ENCODE measurements at regions not wholly inside any gene's neighbourhood (a gene's known extent, or its start where the extent isn't known, plus 50 kb on each side); places are given as distances from the start of the nearest gene placed in this dataset.
A peak's percentile ranks its signal among the peaks of the same experiment; 100 is the strongest.

GRCh38 chr2:35000453-35000852, 1355.1 kb upstream of the CRIM1 start:
- Mint-ChIP-seq H3K9me3 (no peaks in the 10 kb centered on the region), H3K27me3 (ENCODE audit: insufficient read depth, low read depth) (no peaks in the 10 kb centered on the region), H3K4me1 (no peaks in the 10 kb centered on the region), H3K36me3 (no peaks in the 10 kb centered on the region), H3K4me3 (no peak overlapping the region), H3K27ac (no peak overlapping the region)
- no peaks in the 10 kb centered on the region for H3K36me3 ChIP-seq
- H3K27ac ChIP-seq = no peak overlapping the region
- H3K4me1 ChIP-seq = no peaks in the 10 kb centered on the region
- no peaks in the 10 kb centered on the region for H4K20me1 ChIP-seq (ENCODE audit: low read depth)
- H2AFZ ChIP-seq (replicated peaks) = no peak overlapping the region
- TF ChIP-seq CTCF (IDR thresholded peaks at IDR 0.05) = no peak
- no peak for TF ChIP-seq EZH2 (IDR thresholded peaks at IDR 0.05)
- TF ChIP-seq EZH2phosphoT487 (IDR thresholded peaks at IDR 0.05) = no peak
- no peak overlapping the region for H3K4me2 ChIP-seq
- no peak overlapping the region for H3K4me3 ChIP-seq
- H3K9me3 ChIP-seq (ENCODE audit: low read depth) = no peaks in the 10 kb centered on the region
- no peaks in the 10 kb centered on the region for H3K27me3 ChIP-seq
- no peaks in the 10 kb centered on the region for H3F3A ChIP-seq (ENCODE audit: low read depth)
- H3K9ac ChIP-seq = no peak overlapping the region
- no peaks in the 10 kb centered on the region for H3K79me2 ChIP-seq (ENCODE audit: low read depth)
- DNase-seq (ENCODE audit: low spot score) = no peak

- no peaks in the 10 kb centered on the region for H4K20me1 ChIP-seq (ENCODE audit: low read depth)
- Mint-ChIP-seq H3K36me3 (no peaks in the 10 kb centered on the region), H3K4me3 (no peak overlapping the region), H3K27me3 (ENCODE audit: insufficient read depth, low read depth) (no peaks in the 10 kb centered on the region), H3K9me3 (no peaks in the 10 kb centered on the region), H3K4me1 (no peaks in the 10 kb centered on the region), H3K27ac (no peak overlapping the region)
- H3K9ac ChIP-seq = no peak overlapping the region
- peak overlapping the region; percentile 19 for H2AFZ ChIP-seq (replicated peaks)
- no peaks in the 10 kb centered on the region for H3K36me3 ChIP-seq
- no peaks in the 10 kb centered on the region for H3K27me3 ChIP-seq
- no peak overlapping the region for H3K4me2 ChIP-seq
- DNase-seq (ENCODE audit: low spot score) = no peak
- H3K4me3 ChIP-seq = no peak overlapping the region
- H3F3A ChIP-seq (ENCODE audit: low read depth) = no peaks in the 10 kb centered on the region
- no peaks in the 10 kb centered on the region for H3K79me2 ChIP-seq (ENCODE audit: low read depth)
- H3K27ac ChIP-seq = no peak overlapping the region
- TF ChIP-seq EZH2phosphoT487 (IDR thresholded peaks at IDR 0.05) = no peak
- TF ChIP-seq EZH2 (IDR thresholded peaks at IDR 0.05) = no peak
- no peak for TF ChIP-seq CTCF (IDR thresholded peaks at IDR 0.05)
- no peaks in the 10 kb centered on the region for H3K4me1 ChIP-seq
- no peaks in the 10 kb centered on the region for H3K9me3 ChIP-seq (ENCODE audit: low read depth)
Measured at GRCh38 chr2:34998741-34999140, 1356.8 kb upstream of the CRIM1 start.

- no peak overlapping the region for H3K27ac Mint-ChIP-seq
- H3K4me3 Mint-ChIP-seq = no peak overlapping the region
- H3K36me3 ChIP-seq = no peaks in the 10 kb centered on the region
- no peaks in the 10 kb centered on the region for H3K36me3 Mint-ChIP-seq
- no peaks in the 10 kb centered on the region for H3K9me3 ChIP-seq (ENCODE audit: low read depth)
- no peak overlapping the region for H3K4me3 ChIP-seq
- no peak overlapping the region for H3K9ac ChIP-seq
- no peak for DNase-seq (ENCODE audit: low spot score)
- no peaks in the 10 kb centered on the region for H4K20me1 ChIP-seq (ENCODE audit: low read depth)
- no peak overlapping the region for H2AFZ ChIP-seq (replicated peaks)
- no peaks in the 10 kb centered on the region for H3K79me2 ChIP-seq (ENCODE audit: low read depth)
- H3F3A ChIP-seq (ENCODE audit: low read depth) = no peaks in the 10 kb centered on the region
- no peaks in the 10 kb centered on the region for H3K27me3 ChIP-seq
- no peaks in the 10 kb centered on the region for H3K27me3 Mint-ChIP-seq (ENCODE audit: insufficient read depth, low read depth)
- H3K4me1 Mint-ChIP-seq = no peaks in the 10 kb centered on the region
- H3K9me3 Mint-ChIP-seq = no peaks in the 10 kb centered on the region
- no peak for TF ChIP-seq EZH2phosphoT487 (IDR thresholded peaks at IDR 0.05)
- no peak for TF ChIP-seq CTCF (IDR thresholded peaks at IDR 0.05)
- TF ChIP-seq EZH2 (IDR thresholded peaks at IDR 0.05) = no peak
- H3K4me1 ChIP-seq = no peaks in the 10 kb centered on the region
- H3K4me2 ChIP-seq = no peak overlapping the region
- no peak overlapping the region for H3K27ac ChIP-seq
Measured at GRCh38 chr2:34997779-34998178, 1357.8 kb upstream of the CRIM1 start.

- Histone ChIP-seq H3K9ac (no peak overlapping the region), H3K79me2 (ENCODE audit: low read depth) (no peaks in the 10 kb centered on the region), H3K4me1 (no peaks in the 10 kb centered on the region), H3K4me3 (no peak overlapping the region), H3K4me2 (no peak overlapping the region), H3K27ac (no peak overlapping the region), H3K9me3 (ENCODE audit: low read depth) (no peaks in the 10 kb centered on the region), H3K27me3 (no peaks in the 10 kb centered on the region), H4K20me1 (ENCODE audit: low read depth) (no peaks in the 10 kb centered on the region), H2AFZ (replicated peaks) (no peak overlapping the region), H3K36me3 (no peaks in the 10 kb centered on the region), H3F3A (ENCODE audit: low read depth) (no peaks in the 10 kb centered on the region)
- TF ChIP-seq CTCF (IDR thresholded peaks at IDR 0.05) = no peak
- TF ChIP-seq EZH2 (IDR thresholded peaks at IDR 0.05) = no peak
- no peak for TF ChIP-seq EZH2phosphoT487 (IDR thresholded peaks at IDR 0.05)
- no peak for DNase-seq (ENCODE audit: low spot score)
- Mint-ChIP-seq H3K27ac (no peak overlapping the region), H3K27me3 (ENCODE audit: insufficient read depth, low read depth) (no peaks in the 10 kb centered on the region), H3K4me1 (no peaks in the 10 kb centered on the region), H3K36me3 (no peaks in the 10 kb centered on the region), H3K4me3 (no peak overlapping the region), H3K9me3 (no peaks in the 10 kb centered on the region)
Measured at GRCh38 chr2:34995196-34995595, 1360.4 kb upstream of the CRIM1 start.

Data from neural progenitor cell (in vitro differentiated cells).